HG03460 (cell line): ENCODE measurements at regions not wholly inside any gene's neighbourhood (a gene's known extent, or its start where the extent isn't known, plus 50 kb on each side); places are given as distances from the start of the nearest gene placed in this dataset.
"Not testable (repeated sequence)": the region's sequence is repeated elsewhere in the genome, so short reads cannot be mapped to it uniquely, and the experiment has no call there.

Experiments used
- ATAC-seq: cut with Tn5 transposase; IDR thresholded peaks from one replicate; pipeline ENCODE4 v1.9.1; 2021; ENCODE audit not compliant: unreplicated experiment

DNA sequence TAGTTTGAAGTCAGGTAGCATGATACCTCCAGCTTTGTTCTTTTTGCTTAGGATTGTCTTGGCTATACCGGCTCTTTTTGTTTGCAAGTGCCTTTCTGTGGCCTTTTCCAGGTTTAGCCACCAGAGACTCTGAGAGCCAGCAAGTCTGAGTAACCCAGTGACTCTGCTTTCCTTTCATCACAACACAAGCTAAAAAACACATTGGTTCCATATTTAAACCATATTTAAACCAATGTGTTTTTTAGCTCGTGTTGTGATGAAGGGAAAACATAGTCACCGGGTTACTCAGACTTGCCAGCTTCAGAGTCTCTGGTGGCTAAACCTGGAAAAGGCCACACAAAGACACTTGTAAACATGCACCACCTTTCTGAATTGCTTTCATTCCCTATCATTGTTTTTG lies 493.3 kb downstream of the NTRK2 start:
- no peak for ATAC-seq

DNA sequence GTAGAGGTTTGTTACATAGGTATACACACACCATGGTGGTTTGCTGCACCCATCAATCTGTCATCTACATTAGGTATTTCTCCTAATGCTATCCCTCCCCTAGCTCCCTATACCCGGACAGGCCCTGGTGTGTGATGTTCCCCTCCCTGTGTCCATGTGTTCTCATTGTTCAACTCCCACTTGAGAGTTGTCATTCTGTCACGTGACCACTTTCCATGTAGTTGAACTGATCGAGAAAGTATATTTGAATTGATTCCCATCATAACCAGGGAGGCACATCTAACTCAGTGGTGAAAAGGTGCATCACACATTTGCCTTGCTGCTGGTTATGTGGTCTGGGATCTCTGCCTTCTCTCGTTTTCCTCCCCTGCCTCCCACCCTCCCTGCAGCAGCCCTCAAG lies 491.4 kb downstream of the NTRK2 start:
- not testable (repeated sequence) for ATAC-seq

DNA sequence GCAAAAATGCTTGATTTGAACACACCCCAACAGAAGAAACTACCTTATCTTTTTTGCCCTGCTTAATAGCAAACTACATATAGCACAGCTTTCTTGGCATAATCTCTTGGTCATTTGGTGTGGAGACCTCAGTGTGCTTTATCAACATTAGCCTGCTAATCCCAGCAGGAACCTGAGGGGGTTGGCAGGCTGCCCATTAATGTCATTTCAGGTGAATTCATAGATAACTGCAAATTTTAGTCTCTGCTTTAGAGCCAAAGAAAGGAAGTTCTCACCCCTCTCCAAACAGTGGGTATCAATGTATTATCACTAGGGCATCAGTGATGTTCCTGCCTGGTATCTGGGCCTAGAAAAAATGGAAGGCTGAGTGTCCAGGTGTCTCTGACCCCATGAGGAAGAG lies 489.0 kb downstream of the NTRK2 start:
- no peak for ATAC-seq

DNA sequence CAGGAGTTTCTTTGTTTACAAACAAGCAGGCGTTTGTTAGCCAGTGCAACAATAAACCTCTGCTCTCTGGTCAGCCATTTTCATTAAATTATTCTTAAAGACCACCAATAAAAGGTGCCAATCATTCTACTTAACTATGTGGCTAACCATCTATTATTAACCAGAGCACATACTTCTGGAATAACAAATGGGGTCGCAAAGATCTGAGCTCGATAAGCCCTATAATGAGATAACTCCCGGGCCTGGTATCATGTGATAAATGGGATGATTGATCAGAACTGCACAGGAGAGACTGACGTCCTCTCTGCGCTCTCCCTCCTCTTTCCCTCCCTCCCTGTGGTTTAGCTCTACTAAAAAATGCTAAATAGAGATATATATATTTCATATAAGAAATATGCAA lies 488.2 kb downstream of the NTRK2 start:
- no peak for ATAC-seq

DNA sequence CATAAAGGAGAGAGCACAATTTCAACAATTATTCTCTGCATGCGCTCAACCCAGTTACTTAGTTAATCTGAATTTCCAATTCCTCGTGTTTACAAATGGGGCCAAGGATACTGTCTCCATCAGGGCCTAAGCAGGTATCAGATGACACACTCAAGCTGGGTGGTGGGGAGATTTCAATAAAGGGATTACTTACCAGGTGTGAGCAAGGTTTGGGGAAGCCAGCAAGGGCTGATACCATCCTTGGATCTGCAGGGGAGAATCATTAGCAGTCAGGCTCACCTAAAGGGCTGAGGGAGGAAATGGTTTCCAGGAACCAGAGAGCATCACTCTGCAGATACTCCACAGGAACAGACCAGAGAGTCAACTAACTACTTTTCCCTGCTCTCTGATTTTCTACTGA lies 487.1 kb downstream of the NTRK2 start:
- ATAC-seq, result no peak

DNA sequence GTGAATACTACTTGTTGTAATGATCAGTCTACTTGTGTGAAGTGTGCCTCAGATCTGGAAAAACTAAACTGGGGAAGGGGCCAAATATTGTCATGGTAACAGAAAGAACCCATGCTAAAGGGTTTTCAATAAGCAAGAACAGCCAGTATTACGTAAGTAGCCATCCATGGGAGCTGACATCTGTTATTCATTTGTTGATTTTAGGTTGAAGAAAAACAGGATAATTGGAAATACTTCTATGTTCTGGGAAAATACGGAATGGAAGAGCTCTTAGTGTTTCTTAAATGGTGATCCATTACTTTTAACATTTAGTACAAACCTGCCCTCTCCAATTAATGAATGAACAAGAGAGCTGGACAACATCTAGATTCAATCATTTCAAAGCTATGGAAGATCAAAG lies 485.8 kb downstream of the NTRK2 start:
- ATAC-seq, result no peak

DNA sequence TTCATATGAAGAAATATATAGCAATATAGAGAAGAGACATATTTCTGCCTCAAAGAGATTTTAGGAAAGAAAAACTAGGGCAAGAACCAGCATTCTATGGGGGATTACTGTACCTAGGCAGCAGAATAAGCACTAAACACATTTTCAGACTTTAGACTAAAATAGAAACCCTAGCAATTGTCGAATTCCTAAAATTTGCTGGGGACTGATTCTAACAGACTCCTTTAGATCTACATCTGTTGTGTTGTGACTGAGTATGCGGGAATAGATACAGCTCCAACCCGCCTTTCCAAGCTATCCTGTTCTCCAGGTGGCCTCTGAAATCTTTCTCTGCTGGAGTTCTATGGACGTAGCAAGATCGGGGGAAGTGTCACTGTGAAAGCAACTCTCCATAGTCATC lies 482.2 kb downstream of the NTRK2 start:
- no peak for ATAC-seq

DNA sequence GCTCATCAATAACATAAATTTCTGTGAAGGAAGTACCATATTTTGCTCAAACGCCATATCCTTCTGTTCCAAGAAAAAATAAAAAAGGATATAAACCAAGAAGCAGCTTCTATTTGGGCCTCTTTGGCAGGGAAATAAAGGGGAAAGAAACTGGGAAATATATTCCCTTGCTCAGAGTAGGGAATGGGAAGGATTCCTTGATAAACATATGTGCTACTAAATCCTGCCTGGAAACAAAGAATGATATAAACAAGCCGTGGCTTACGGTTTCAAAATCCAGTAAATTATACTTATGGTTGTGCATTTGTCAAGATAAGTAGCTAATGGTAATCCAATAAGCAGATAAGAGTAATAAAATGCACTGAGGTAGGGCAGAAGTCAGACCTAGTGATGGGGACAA lies 481.6 kb downstream of the NTRK2 start:
- no peak for ATAC-seq

DNA sequence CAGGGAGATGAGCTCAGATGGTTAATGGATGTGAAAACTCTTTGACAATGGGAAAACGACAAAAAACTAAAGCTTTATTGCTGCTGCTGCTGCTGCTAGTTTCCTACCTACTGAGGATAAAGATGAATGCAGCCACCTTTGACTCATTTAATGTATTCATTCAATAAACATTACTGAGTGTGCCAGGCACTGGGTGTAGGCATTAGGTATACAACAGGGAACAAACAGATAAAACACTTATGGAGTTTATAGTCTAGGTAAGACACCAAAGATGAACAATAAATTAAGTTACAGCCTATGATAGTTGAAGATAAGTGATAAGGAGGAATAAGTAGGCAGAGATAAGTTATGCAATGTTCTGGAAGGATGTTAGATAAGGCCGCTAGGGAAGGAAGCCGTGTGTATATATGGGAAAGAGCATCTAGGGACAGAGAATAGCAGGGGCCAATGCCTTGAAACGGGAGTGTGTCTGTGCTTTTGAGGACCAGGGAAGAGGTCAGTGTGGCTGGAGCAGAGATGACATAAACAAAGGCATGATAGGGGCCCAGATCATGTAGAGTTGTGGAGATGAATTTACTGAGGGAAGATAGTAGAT lies 477.6 kb downstream of the NTRK2 start:
- ATAC-seq, result no peak

DNA sequence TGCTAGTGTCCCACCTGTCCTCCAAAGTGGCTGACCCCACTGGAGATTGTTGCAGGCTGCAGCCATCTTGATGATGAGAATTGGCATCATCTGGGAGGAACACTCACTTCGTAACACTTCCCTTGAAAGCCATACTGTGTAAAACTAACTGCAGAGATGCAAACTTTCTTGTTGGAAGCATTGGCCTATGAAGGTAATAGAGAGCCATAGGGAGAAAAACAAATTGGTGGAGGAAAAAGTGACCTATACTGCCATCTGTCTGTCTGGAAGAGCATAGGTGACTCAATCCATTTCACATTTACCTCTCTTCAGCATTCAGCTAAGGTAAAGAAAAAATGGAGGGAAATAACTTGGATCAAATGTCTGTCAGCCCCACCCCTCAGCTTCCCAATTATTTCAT lies 473.4 kb downstream of the NTRK2 start:
- no peak for ATAC-seq

DNA sequence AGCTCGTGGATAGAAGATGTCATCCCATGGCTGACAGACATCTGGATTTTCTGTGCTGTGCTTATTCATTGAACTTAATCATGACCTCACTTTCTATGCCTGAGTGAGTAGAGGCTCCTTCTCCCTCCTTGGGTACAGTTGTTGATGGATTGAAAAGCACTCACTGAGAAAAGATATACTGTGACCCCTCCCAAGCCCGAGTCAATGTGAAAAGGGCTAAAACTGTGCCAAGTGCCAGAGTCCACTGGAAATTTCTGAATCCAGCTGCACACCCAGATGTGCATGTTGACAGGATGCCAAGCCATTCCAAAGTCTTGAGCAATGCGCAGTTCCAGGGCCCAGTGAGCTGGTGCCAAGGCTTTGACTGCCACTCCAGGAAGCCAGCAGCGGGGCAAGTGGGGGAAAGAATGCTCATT lies 473.0 kb downstream of the NTRK2 start:
- ATAC-seq, result no peak

DNA sequence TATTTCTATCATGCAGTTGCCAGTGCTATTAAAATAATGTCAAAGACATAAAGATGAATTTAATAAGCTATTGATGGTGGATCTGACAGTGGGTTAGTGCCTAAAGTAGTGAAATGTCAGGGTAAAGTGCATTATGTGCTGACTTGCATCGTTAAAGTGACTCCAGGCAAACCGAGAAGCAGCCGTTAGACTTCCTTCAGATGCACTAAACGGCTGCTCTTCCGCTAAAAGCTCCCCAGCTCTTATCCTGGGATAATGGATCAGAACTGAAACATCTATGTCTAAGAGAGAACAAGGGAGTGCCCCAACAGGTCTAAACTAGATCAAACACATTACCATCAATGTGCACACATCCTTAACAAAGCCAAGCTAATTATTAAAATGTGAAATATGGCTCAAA lies 468.2 kb downstream of the NTRK2 start:
- no peak for ATAC-seq

DNA sequence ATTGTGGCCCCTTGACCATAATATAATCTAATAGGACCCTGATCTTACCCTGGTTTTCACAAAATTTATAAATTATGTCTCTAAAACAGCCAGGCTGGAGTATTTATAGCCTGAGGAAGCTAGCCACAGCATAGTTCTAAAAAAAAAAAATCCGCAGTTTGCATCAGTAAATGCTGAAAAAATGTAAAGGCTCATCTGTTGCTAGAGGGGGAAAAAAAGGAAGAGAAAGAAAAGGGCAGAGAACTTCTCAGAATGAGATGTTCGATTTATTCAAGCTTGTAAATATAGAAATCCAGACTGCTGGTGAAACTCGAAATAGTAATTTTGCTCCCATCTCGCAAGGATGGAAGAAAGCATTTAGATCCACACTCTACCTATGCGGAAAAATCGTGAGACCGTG lies 467.5 kb downstream of the NTRK2 start:
- ATAC-seq, result no peak

DNA sequence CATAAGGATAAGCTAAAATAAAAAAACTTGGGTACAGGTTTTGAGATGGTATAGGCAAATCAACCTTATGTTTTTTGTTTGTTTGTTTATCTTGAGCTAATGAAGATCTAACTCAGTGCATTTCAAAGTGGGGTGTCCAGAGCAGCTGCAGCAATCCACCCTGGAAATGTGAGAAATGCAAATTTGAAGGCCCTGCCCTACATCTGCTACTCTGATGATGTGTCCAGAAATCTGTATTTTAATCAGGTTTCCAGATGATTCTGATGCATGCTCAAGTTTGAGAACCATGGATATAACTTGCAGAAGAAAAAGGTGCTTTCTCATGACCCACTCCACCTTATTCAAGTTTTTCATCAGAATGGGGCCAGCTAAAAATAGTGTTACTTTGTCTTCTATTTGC lies 467.0 kb downstream of the NTRK2 start:
- no peak for ATAC-seq

DNA sequence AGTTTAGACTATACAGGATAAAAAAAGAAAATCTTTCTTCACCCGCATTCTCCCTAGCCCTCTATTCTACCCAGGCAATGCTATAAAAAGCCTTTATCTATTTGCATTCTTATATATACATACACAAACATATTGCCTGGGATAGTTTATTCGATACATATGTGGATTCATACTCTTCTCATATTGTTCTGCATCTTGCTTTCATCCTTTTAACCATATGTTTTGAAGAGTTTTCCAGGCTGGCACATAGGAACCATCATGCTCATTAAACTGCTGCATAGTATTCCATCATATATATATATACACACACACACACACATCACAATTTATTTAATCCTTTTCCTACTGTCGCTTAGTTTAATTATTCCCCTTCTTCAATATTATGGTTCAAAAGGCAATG lies 461.2 kb downstream of the NTRK2 start:
- ATAC-seq, result no peak

DNA sequence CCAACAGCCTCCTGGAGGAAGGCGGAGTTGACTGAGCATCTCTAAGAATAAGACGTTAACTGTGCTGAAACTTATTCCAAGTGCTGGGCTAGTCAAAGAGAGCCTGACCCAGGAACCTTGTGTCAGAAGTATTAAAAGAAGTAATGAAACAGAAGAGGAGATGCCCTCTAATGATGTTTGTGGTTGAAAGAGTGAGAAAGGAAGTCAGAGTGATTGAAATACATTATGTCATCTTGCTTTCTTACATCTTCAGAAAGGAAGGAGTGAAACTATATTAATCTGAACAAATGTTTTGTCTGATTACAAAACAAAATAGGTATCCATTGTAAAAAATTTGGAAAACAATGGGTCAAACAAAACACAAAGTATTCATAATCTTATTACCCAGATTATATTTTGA lies 460.7 kb downstream of the NTRK2 start:
- no peak for ATAC-seq

DNA sequence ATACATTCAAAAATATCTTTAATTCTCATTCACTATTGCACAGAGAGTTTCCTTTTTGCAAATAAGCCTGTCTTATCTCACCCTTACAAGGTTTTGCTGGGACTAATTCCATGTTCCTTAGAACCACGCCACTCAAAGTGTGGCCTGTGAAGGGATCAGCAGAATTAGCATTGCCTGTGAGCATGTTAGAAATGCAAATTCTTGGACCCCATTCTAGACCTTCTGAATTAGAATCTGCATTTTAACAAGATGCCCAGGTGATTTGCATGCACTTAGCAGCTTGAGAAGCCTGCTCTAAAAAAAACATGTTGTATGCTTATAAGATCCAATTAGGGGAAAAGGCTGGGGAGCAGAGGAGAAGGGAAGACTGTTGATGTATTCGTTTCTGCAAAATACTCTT lies 460.0 kb downstream of the NTRK2 start:
- ATAC-seq, result no peak

DNA sequence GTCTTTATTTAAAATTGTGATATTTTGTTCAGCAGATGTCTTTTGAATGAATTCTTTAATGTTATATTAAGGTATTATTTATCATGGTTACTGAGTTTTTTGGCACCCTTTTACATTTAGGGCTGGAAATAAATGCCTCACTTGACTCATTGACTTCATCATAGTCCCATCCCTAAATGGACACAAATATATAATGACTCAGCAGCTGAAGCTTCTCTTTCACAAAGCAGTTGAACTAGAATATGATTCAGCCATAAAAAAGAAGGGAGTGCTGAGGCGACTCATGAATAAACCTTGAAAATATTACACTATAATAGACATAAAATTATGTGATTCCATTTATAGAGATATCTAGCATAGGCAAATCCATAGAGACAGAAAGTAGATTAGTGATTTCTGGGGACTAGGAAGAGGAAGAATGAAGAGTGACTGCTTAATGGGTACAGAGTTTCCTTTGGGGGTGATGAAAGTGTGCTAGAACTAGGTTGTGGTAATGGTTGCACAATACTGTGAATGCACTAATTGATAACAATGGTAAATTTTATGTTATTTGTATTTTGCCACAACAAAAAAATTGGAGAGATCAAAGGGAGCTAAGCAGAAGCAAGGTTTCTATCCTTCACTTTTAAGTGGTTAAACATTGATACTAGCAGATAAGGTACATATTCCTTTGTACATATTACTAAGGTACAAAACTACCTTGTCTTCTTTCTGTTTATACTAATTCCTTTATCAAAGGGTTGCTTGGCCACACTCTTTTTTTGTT lies 449.6 kb downstream of the NTRK2 start:
- ATAC-seq, result no peak

DNA sequence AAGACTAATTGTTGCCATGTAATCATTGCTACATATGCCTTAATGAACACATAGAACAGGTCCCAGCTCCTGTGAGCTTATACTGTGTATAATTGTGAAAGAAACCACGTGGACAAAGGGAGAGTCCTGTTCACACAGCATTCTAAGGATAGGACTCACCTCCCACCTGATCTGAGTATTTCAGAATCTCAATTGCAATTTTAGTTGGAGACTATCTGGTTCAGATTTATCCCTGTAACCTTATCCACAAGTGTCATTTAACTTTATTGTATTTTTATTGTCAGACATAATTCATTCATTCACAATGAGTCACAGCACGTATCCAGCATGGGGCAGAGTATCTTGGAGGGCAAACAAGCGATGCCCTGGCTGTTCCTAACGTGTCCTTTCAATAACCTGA lies 448.3 kb downstream of the NTRK2 start:
- no peak for ATAC-seq

DNA sequence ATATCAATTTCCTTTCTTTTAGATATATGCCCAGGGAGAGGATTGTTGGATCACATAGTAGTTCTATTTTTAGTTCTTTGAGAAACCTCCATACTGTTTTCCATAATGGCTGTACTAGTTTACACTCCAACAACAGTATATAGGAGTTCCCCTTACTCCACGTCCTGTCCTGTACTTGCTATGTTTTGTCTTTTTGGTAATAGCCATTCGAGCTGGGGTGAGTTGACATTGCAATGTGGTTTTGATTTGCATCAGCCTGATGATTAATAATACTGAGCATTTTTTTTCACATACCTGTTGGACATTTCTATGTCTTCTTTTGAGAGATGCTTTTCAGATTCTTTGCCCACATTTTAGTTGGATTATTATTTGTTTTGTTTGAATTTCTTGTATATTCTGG lies 445.9 kb downstream of the NTRK2 start:
- no peak for ATAC-seq

DNA sequence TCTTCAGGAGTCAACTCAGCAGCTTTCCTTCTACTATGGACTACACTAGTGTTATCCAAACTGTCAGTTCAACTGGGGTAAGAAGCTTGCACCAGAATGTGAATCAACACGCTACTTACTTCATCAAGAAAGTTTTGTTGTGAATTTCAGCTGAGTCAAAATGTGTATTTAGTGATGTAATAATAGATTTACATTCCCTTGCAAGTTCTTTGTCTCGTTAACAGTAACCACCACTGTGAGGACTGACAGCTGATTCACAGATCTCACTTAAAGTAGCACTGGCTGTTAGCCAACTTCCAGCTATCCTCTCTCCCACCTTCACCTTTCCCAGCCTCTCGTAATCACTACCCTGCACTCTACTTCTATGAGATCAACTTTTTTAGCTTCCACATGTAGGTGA lies 445.3 kb downstream of the NTRK2 start:
- no peak for ATAC-seq

DNA sequence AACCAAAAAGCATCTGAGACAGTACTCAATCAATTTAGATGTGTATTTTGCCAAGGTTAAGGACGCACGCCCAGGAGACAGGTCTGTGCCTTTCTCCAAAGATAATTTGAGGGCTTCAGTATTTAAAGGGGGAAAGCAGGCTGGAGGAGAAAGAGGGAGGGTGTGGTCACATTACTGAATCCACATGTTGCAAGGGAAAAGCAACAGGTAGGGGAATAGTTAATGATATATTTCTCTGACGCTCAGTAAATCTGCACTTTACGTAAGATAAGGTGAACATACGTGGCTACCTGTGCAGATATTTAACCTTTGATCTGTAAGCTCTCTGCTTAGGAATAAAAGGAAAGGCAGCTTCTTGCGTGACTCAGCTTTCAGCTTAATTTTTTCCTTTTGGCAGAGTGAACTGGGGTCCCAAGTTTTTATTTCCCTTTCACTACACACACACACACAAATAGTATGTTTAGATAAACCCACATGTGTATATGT lies 443.4 kb downstream of the NTRK2 start:
- ATAC-seq, result no peak

DNA sequence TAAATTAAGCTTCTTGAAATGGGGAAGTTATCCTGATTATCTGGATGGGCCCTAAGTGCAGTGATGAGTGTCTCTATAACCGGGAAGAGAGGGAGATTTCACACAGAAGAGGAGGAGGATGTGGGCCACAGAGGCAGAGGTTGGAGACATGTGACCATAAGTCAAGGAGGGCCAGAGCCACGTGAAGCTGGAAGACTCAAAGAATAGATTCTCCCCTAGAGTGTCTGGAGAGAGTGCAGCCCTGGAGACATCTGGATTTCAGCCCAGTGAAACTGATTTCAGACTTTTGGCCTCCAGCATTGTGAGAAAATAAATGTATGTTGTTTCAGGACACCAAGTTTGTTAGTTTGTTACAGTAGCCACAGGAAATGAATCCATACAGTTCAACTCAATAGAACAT lies 442.9 kb downstream of the NTRK2 start:
- ATAC-seq, result no peak
